K562 (cell line): ENCODE measurements at regions not wholly inside any gene's neighbourhood (a gene's known extent, or its start where the extent isn't known, plus 50 kb on each side); places are given as distances from the start of the nearest gene placed in this dataset.

Source experiments
- ATAC-seq: fragments of 200-7000 bp; cut with Tn5 transposase; 3 replicates; pipeline ENCODE4 v1.9.1; 2020; ENCODE audit warnings: moderate library complexity
- BruUV-seq: library from RNA; stranded (reverse); fragments of 400-500 nt; replicated peaks from 2 replicates; lab custom pipeline; 2021; lab: Mats Ljungman, UMichigan
- CTCF ChIA-PET: fragments of 300-600 bp; formaldehyde crosslinking; extraction: SDS; loops from one replicate; lab custom pipeline; 2021; ENCODE audit warnings: low intra/inter-chr PET ratio; lab: Yijun Ruan, JAX
- POLR2A ChIA-PET: fragments of 300-600, 350-650 bp; sonication (Branson Sonifier 250); formaldehyde crosslinking; extraction: SDS; loops from one replicate; lab custom pipeline; 2021; ENCODE audit warnings: antibody characterized with exemption, inconsistent platforms; lab: Yijun Ruan, JAX
- DNase-seq, 4 experiments: peaks; one replicate each; pipeline versions ENCODE4 v3.0.0 to v3.0.0-alpha.2; 2011 to 2018; ENCODE audit warnings: low spot score in 3 of 4, mixed read lengths in 3 of 4; ENCODE audit errors: extremely low read depth in 1 of 4
- FAIRE-seq: peaks from 2 replicates; lab custom pipeline; 2011; peaks lifted over from hg19 to GRCh38; lab: Jason Lieb, UNC
- H2AFZ ChIP-seq: 2 replicates; pipeline ENCODE4 v1.6.0; 2011; ENCODE audit warnings: low read depth, low read length, control low read depth, inconsistent platforms
- H3K27ac ChIP-seq: fragments of 200-600 bp; 3 replicates; pipeline ENCODE4 v1.8.0; 2011; ENCODE audit warnings: low read depth, mild to moderate bottlenecking, control low read depth, inconsistent platforms, low read length, moderate library complexity, mixed read lengths; ENCODE audit errors: extremely low read depth
- H3K27me3 ChIP-seq, 2 experiments: fragments of 300-600 bp in 1 of 2; 2 replicates in 1 of 2; 3 replicates in 1 of 2; pipeline versions ENCODE4 v1.6.0 to v1.8.0; 2011; ENCODE audit warnings: inconsistent platforms in 2 of 2, low read length in 2 of 2, mild to moderate bottlenecking in 1 of 2, mixed read lengths in 1 of 2, moderate library complexity in 1 of 2; ENCODE audit not compliant: control insufficient read depth in 2 of 2, insufficient read depth in 2 of 2
- H3K36me3 ChIP-seq: fragments of 300-600 bp; 3 replicates; pipeline ENCODE4 v1.8.0; 2011; ENCODE audit warnings: mild to moderate bottlenecking, low read length, inconsistent platforms; ENCODE audit not compliant: control insufficient read depth, insufficient read depth
- H3K4me1 ChIP-seq, 2 experiments: fragments of 200-600 bp in 1 of 2; replicated peaks in 1 of 2; 2 replicates in 1 of 2; 3 replicates in 1 of 2; pipeline versions ENCODE4 v1.5.1 to v1.8.0; 2011; ENCODE audit warnings: inconsistent platforms in 2 of 2, low read length in 2 of 2, mild to moderate bottlenecking in 1 of 2, mixed read lengths in 1 of 2, moderate library complexity in 1 of 2; ENCODE audit not compliant: control insufficient read depth in 2 of 2, insufficient read depth in 2 of 2
- H3K4me2 ChIP-seq: 2 replicates; pipeline ENCODE4 v1.6.1; 2011; ENCODE audit warnings: low read length, control low read depth, inconsistent platforms, mixed read lengths; ENCODE audit not compliant: insufficient read depth
- H3K4me3 ChIP-seq: fragments of 200-600 bp; sonication (generic), shearing (Covaris generic); 2 replicates; pipeline ENCODE4 v1.5.1; 2016; ENCODE audit warnings: control low read depth, inconsistent platforms
- H3K79me2 ChIP-seq: fragments of 200-600 bp; 3 replicates; pipeline ENCODE4 v1.8.0; 2011; ENCODE audit warnings: low read length, inconsistent platforms; ENCODE audit not compliant: control insufficient read depth, insufficient read depth
- H3K9ac ChIP-seq, 2 experiments: 2 replicates each; pipeline versions ENCODE4 v1.6.0 to v1.6.1; 2011; ENCODE audit warnings: low read depth in 2 of 2, low read length in 2 of 2, control low read depth in 1 of 2, inconsistent platforms in 1 of 2, mild to moderate bottlenecking in 1 of 2, mixed read lengths in 1 of 2; ENCODE audit not compliant: insufficient read depth in 1 of 2
- H3K9me1 ChIP-seq: one replicate; pipeline ENCODE4 v1.6.0; 2011; ENCODE audit warnings: inconsistent platforms, mild to moderate bottlenecking, low read length, moderate library complexity; ENCODE audit not compliant: control insufficient read depth, insufficient read depth
- H3K9me3 ChIP-seq: replicated peaks from 2 replicates; pipeline ENCODE4 v1.5.1; 2011; ENCODE audit warnings: low read depth, low read length, inconsistent platforms; ENCODE audit not compliant: control insufficient read depth, insufficient read depth
- H4K20me1 ChIP-seq: replicated peaks from 2 replicates; pipeline ENCODE4 v1.6.1; 2011; ENCODE audit warnings: low read length, inconsistent platforms, mixed read lengths; ENCODE audit not compliant: control insufficient read depth, insufficient read depth
- GABPB2 ChIP-seq: fragments of 250-450 bp; sonication (Bioruptor Pico); conservative IDR thresholded peaks from 2 replicates; pipeline ENCODE4 v1.5.1; 2021; ENCODE audit warnings: mild to moderate bottlenecking
- GTF2F1 ChIP-seq: IDR thresholded peaks from 2 replicates; pipeline ENCODE4 v1.6.1; 2011; ENCODE audit warnings: low read depth, low read length, improper control_type of control experiment
- IFI16 ChIP-seq: fragments of 250-450 bp; sonication (Bioruptor Pico); IDR thresholded peaks from 2 replicates; pipeline ENCODE4 v2.1.2; 2022; ENCODE audit warnings: mild to moderate bottlenecking, inconsistent platforms
- KLF13 ChIP-seq: fragments of 450-650 bp; IDR thresholded peaks from 2 replicates; pipeline ENCODE4 v1.6.1; 2016; ENCODE audit warnings: missing genetic modification characterization, low read depth, mild to moderate bottlenecking, missing compliant biosample characterization, moderate library complexity, borderline replicate concordance
- MCM2 ChIP-seq: fragments of 450-650 bp; IDR thresholded peaks from 2 replicates; pipeline ENCODE4 v1.6.1; 2017; ENCODE audit warnings: low read depth, mild to moderate bottlenecking
- NCOA6 ChIP-seq: fragments of 450-650 bp; IDR thresholded peaks from 2 replicates; pipeline ENCODE4 v1.6.1; 2017; ENCODE audit warnings: mild to moderate bottlenecking
- NR2C2 ChIP-seq, 2 experiments: fragments of 200-800 bp in 1 of 2; sonication (Bioruptor generic) in 1 of 2; sonication (generic) in 1 of 2; formaldehyde crosslinking in 1 of 2; IDR thresholded peaks; 2 replicates each; pipeline versions ENCODE4 v1.6.1 to v1.8.0; 2016 to 2022; ENCODE audit warnings: mild to moderate bottlenecking in 1 of 2, missing compliant biosample characterization in 1 of 2, missing genetic modification characterization in 1 of 2, missing genetic modification reagents in 1 of 2
- PHB2 ChIP-seq: fragments of 450-650 bp; IDR thresholded peaks from 2 replicates; pipeline ENCODE4 v1.6.1; 2017; ENCODE audit warnings: low read depth
- POU5F1 ChIP-seq: fragments of 150-350 bp; IDR thresholded peaks from 2 replicates; pipeline ENCODE4 v1.6.1; 2014; ENCODE audit warnings: borderline replicate concordance, low read length, low read depth, mild to moderate bottlenecking; ENCODE audit not compliant: partially characterized antibody
- RBM34 ChIP-seq: fragments of 200-400 bp; formaldehyde crosslinking; IDR thresholded peaks from 2 replicates; pipeline ENCODE4 v1.6.1; 2018; ENCODE audit warnings: low read length, borderline replicate concordance; ENCODE audit not compliant: insufficient read depth
- STAG1 ChIP-seq: sonication (generic); formaldehyde crosslinking; IDR thresholded peaks from 2 replicates; pipeline ENCODE4 v1.5.0; 2020; ENCODE audit warnings: missing genetic modification reagents, borderline replicate concordance
- ZNF41 ChIP-seq: fragments of 250-450 bp; sonication (Bioruptor Pico); conservative IDR thresholded peaks from 2 replicates; pipeline ENCODE4 v1.4.0; 2020; ENCODE audit warnings: mild to moderate bottlenecking
- WGBS: fragments of 100-300 bp; shearing (Covaris generic); methylation state at CpG from one replicate; pipeline ENCODE4 v1.1.6; 2016; ENCODE audit warnings: low coverage, mixed read lengths; ENCODE audit not compliant: insufficient coverage; ENCODE audit errors: missing lambda C conversion rate; 5-methylcytosine and 5-hydroxymethylcytosine counted together
- in situ Hi-C: fragments of 300-500 bp; cut with MboI; formaldehyde crosslinking; loops from 4 replicates; pipeline ENCODE4 v1.15.0; 2018; ENCODE audit warnings: inconsistent platforms, mixed read lengths
- intact Hi-C: fragments of 100-400 bp; cut with micrococcal nuclease; formaldehyde crosslinking; loops from 2 replicates; pipeline ENCODE4 v1.14.2; 2022
- TF ChIP-seq, protein P1 (sequence below): fragments of 450-650 bp; conservative IDR thresholded peaks from 2 replicates; pipeline ENCODE4 v1.6.1; 2016; ENCODE audit warnings: missing genetic modification characterization, low read depth, mild to moderate bottlenecking, missing compliant biosample characterization, moderate library complexity
- TF ChIP-seq, protein P2 (sequence below): fragments of 200-800 bp; sonication (Bioruptor generic); IDR thresholded peaks from 2 replicates; pipeline ENCODE4 v1.6.1; 2016; ENCODE audit warnings: missing genetic modification characterization, missing compliant biosample characterization
- TF ChIP-seq, protein P3 (sequence below): fragments of 450-650 bp; formaldehyde crosslinking; IDR thresholded peaks from 2 replicates; pipeline ENCODE4 v1.4.0; 2020; ENCODE audit warnings: mild to moderate bottlenecking, moderate library complexity

DNA sequence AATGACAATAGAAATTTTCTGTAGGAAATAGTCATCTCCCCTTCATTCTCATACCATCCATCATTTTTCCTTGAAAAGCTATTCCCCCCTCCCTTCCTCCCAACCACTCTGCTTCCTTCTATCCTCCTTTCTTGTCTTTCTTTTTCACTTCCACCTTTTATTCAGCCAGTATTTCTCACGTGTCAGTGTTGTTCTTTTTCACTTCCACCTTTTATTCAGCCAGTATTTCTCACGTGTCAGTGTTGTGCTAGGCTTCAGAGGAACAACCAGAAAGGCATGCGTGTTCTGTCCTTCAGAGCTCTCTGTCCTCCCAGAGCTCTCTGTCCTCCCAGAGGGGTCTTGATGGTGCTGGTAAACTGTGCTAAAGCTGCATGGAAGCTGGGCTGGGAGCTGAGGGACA lies 419.6 kb downstream of the GADD45G start (continued):
- TF ChIP-seq, protein P1, sequence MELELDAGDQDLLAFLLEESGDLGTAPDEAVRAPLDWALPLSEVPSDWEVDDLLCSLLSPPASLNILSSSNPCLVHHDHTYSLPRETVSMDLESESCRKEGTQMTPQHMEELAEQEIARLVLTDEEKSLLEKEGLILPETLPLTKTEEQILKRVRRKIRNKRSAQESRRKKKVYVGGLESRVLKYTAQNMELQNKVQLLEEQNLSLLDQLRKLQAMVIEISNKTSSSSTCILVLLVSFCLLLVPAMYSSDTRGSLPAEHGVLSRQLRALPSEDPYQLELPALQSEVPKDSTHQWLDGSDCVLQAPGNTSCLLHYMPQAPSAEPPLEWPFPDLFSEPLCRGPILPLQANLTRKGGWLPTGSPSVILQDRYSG (tag) = no peak
- TF ChIP-seq MCM2 (no peak), RBM34 (no peak)

DNA sequence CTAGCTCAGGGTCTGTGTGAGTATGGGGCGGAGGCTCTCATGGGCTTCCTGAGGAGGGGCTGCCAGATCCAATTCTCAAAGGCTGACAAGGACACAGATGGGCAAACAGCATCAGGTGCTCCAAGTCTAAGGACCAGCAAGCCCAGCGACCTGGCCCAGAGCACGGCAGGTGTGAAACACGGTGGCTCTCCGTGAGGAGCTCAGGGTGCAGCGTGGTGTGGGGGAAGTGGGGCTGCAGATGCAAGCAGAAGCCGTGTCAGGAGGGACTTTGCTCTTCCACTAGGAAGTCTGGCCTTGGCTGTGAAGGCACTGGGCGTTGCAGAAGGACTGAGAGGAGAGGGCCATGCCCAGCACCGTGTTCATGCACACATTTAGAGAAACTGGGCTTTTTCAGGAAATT lies 420.0 kb downstream of the GADD45G start:
- Histone ChIP-seq H3K9ac (no peak overlapping the region), H2AFZ (no peak overlapping the region), H3K36me3 (no peaks in the 10 kb centered on the region), H3K27me3 (no peaks in the 10 kb centered on the region), H3K9me3 (no peaks in the 10 kb centered on the region), H3K9me1 (no peaks in the 10 kb centered on the region), H3K79me2 (no peaks in the 10 kb centered on the region), H3K4me3 (no peak overlapping the region), H3K4me1 (no peaks in the 10 kb centered on the region), H3K4me2 (no peak overlapping the region), H4K20me1 (no peaks in the 10 kb centered on the region), H3K27ac (no peak overlapping the region)
- BruUV-seq = no TSS peak
- ATAC-seq = no peak
- DNase-seq = no peak
- ChIA-PET POLR2A (no interaction called here), CTCF (no interaction called here)
- in situ Hi-C loops (no loop called here), intact Hi-C loops (no loop called here)
- 3% methylated on average over 6 of the region's 9 CpGs for WGBS
- FAIRE-seq = no peak
- TF ChIP-seq STAG1 (CRISPR knock-in tag) = no peak
- no peak for TF ChIP-seq GABPB2 (CRISPR knock-in tag)
- no peak for TF ChIP-seq IFI16
- TF ChIP-seq, protein P2, sequence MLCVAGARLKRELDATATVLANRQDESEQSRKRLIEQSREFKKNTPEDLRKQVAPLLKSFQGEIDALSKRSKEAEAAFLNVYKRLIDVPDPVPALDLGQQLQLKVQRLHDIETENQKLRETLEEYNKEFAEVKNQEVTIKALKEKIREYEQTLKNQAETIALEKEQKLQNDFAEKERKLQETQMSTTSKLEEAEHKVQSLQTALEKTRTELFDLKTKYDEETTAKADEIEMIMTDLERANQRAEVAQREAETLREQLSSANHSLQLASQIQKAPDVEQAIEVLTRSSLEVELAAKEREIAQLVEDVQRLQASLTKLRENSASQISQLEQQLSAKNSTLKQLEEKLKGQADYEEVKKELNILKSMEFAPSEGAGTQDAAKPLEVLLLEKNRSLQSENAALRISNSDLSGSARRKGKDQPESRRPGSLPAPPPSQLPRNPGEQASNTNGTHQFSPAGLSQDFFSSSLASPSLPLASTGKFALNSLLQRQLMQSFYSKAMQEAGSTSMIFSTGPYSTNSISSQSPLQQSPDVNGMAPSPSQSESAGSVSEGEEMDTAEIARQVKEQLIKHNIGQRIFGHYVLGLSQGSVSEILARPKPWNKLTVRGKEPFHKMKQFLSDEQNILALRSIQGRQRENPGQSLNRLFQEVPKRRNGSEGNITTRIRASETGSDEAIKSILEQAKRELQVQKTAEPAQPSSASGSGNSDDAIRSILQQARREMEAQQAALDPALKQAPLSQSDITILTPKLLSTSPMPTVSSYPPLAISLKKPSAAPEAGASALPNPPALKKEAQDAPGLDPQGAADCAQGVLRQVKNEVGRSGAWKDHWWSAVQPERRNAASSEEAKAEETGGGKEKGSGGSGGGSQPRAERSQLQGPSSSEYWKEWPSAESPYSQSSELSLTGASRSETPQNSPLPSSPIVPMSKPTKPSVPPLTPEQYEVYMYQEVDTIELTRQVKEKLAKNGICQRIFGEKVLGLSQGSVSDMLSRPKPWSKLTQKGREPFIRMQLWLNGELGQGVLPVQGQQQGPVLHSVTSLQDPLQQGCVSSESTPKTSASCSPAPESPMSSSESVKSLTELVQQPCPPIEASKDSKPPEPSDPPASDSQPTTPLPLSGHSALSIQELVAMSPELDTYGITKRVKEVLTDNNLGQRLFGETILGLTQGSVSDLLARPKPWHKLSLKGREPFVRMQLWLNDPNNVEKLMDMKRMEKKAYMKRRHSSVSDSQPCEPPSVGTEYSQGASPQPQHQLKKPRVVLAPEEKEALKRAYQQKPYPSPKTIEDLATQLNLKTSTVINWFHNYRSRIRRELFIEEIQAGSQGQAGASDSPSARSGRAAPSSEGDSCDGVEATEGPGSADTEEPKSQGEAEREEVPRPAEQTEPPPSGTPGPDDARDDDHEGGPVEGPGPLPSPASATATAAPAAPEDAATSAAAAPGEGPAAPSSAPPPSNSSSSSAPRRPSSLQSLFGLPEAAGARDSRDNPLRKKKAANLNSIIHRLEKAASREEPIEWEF = no peak
- no peak for TF ChIP-seq NR2C2 (CRISPR knock-in tag; IDR thresholded peaks at IDR 0.05)
- TF ChIP-seq NR2C2 (tag; IDR thresholded peaks at IDR 0.05) = no peak
- no peak for TF ChIP-seq KLF13
- TF ChIP-seq NCOA6 = no peak
- no peak for TF ChIP-seq ZNF41 (CRISPR knock-in tag)
- no peak for TF ChIP-seq PHB2
- TF ChIP-seq GTF2F1 = no peak
- TF ChIP-seq, protein P3, sequence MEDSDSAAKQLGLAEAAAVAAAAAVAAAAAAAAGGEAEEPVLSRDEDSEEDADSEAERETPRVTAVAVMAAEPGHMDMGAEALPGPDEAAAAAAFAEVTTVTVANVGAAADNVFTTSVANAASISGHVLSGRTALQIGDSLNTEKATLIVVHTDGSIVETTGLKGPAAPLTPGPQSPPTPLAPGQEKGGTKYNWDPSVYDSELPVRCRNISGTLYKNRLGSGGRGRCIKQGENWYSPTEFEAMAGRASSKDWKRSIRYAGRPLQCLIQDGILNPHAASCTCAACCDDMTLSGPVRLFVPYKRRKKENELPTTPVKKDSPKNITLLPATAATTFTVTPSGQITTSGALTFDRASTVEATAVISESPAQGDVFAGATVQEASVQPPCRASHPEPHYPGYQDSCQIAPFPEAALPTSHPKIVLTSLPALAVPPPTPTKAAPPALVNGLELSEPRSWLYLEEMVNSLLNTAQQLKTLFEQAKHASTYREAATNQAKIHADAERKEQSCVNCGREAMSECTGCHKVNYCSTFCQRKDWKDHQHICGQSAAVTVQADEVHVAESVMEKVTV (CRISPR knock-in tag) = no peak
- TF ChIP-seq POU5F1 = no peak
